A549 (cell line): ENCODE measurements at regions not wholly inside any gene's neighbourhood (a gene's known extent, or its start where the extent isn't known, plus 50 kb on each side); places are given as distances from the start of the nearest gene placed in this dataset.

ENCODE experiments used
- ATAC-seq, 2 experiments: fragments of 200-7000 bp in 1 of 2; fragments of >200 bp in 1 of 2; cut with Nextera tagmentation in 1 of 2; cut with Tn5 transposase in 1 of 2; 3 replicates each; pipeline versions ENCODE4 v1.8.0 to v1.9.1; 2018 to 2020; ENCODE audit warnings: mild to moderate bottlenecking in 1 of 2, moderate library complexity in 1 of 2
- CTCF ChIA-PET: fragments of 300-600 bp; sonication (Branson Sonifier 250); formaldehyde crosslinking; extraction: SDS; loops from one replicate; lab custom pipeline; 2021; ENCODE audit warnings: antibody characterized with exemption, inconsistent platforms; lab: Yijun Ruan, JAX
- POLR2A ChIA-PET: fragments of 350-600 bp; formaldehyde crosslinking; extraction: SDS; loops from one replicate; lab custom pipeline; 2021; ENCODE audit warnings: antibody characterized with exemption, inconsistent platforms; lab: Yijun Ruan, JAX
- DNase-seq, 2 experiments: peaks; one replicate each; pipeline versions ENCODE4 v3.0.0 to v3.0.0-alpha.2; 2011 to 2016; ENCODE audit warnings: low read depth in 1 of 2, low spot score in 1 of 2
- FAIRE-seq: peaks from 2 replicates; lab custom pipeline; 2011; peaks lifted over from hg19 to GRCh38; lab: Jason Lieb, UNC
- H3K27ac ChIP-seq, 2 experiments: fragments of >200 bp; sonication (Bioruptor Twin); formaldehyde crosslinking; 3 replicates each; pipeline ENCODE4 v1.5.1; 2016 to 2017
- H3K4me1 ChIP-seq: fragments of >200 bp; sonication (Bioruptor Twin); formaldehyde crosslinking; 3 replicates; pipeline ENCODE4 v1.6.1; 2016
- H3K4me2 ChIP-seq: fragments of >200 bp; sonication (Bioruptor Twin); formaldehyde crosslinking; 3 replicates; pipeline ENCODE4 v1.6.1; 2016
- H3K4me3 ChIP-seq: fragments of >200 bp; sonication (Bioruptor Twin); formaldehyde crosslinking; 3 replicates; pipeline ENCODE4 v1.5.1; 2016
- H3K9me3 ChIP-seq: fragments of >200 bp; sonication (Bioruptor Twin); formaldehyde crosslinking; 3 replicates; pipeline ENCODE4 v1.6.1; 2016
- CEBPB ChIP-seq, 2 experiments: fragments of >200 bp in 1 of 2; sonication (Bioruptor Twin) in 1 of 2; formaldehyde crosslinking in 1 of 2; IDR thresholded peaks; 2 replicates each; pipeline ENCODE4 v1.6.1; 2012 to 2016
- CHD2 ChIP-seq: fragments of 150-350 bp; IDR thresholded peaks from 2 replicates; pipeline ENCODE4 v1.6.1; 2014; ENCODE audit warnings: low read length; ENCODE audit not compliant: partially characterized antibody
- CHD4 ChIP-seq: fragments of 200-600 bp; sonication (generic); IDR thresholded peaks from 2 replicates; pipeline ENCODE4 v1.6.1; 2016; ENCODE audit warnings: antibody characterized with exemption, mild to moderate bottlenecking, borderline replicate concordance
- EP300 ChIP-seq, 2 experiments: fragments of >200 bp; sonication (Bioruptor Twin); formaldehyde crosslinking; IDR thresholded peaks; 2 replicates in 1 of 2; 3 replicates in 1 of 2; pipeline ENCODE4 v1.6.1; 2016 to 2017
- ESRRA ChIP-seq: fragments of 150-350 bp; IDR thresholded peaks from 2 replicates; pipeline ENCODE4 v1.6.1; 2014; ENCODE audit warnings: mild to moderate bottlenecking, low read length, borderline replicate concordance
- FOSL2 ChIP-seq, 2 experiments: fragments of 450-650 bp in 1 of 2; fragments of >200 bp in 1 of 2; sonication (Bioruptor Twin) in 1 of 2; formaldehyde crosslinking; IDR thresholded peaks; 2 replicates each; pipeline versions ENCODE4 v1.5.0 to v1.6.1; 2016 to 2020; ENCODE audit warnings: mild to moderate bottlenecking in 1 of 2, moderate library complexity in 1 of 2
- HDAC2 ChIP-seq: fragments of 200-600 bp; sonication (generic); IDR thresholded peaks from 2 replicates; pipeline ENCODE4 v1.6.1; 2016
- HEYL ChIP-seq: fragments of 250-450 bp; sonication (Bioruptor Pico); IDR thresholded peaks from 2 replicates; pipeline ENCODE4 v1.8.0; 2021; ENCODE audit warnings: mild to moderate bottlenecking, moderate library complexity
- HOXB5 ChIP-seq: fragments of 250-450 bp; sonication (Bioruptor Pico); IDR thresholded peaks from 2 replicates; pipeline ENCODE4 v1.5.0; 2020; ENCODE audit warnings: mild to moderate bottlenecking, moderate library complexity
- JUNB ChIP-seq: fragments of >200 bp; sonication (Bioruptor Twin); formaldehyde crosslinking; IDR thresholded peaks from 2 replicates; pipeline ENCODE4 v1.6.1; 2016
- KDM5A ChIP-seq: fragments of 200-600 bp; sonication (generic); IDR thresholded peaks from 2 replicates; pipeline ENCODE4 v1.6.1; 2016; ENCODE audit warnings: antibody characterized with exemption, mild to moderate bottlenecking
- MAZ ChIP-seq: fragments of 150-350 bp; IDR thresholded peaks from 2 replicates; pipeline ENCODE4 v1.6.1; 2014; ENCODE audit warnings: antibody characterized with exemption, low read depth, low read length, borderline replicate concordance
- MYC ChIP-seq: IDR thresholded peaks from 2 replicates; pipeline ENCODE4 v1.6.1; 2012; ENCODE audit warnings: mild to moderate bottlenecking, inconsistent platforms, low read length, improper control_type of control experiment, borderline replicate concordance
- NPAS2 ChIP-seq: fragments of 250-450 bp; sonication (Bioruptor Pico); IDR thresholded peaks from 2 replicates; pipeline ENCODE4 v1.8.0; 2022; ENCODE audit warnings: mild to moderate bottlenecking, moderate library complexity, borderline replicate concordance
- NR3C1 ChIP-seq: fragments of >200 bp; sonication (Bioruptor Twin); formaldehyde crosslinking; IDR thresholded peaks from 3 replicates; pipeline ENCODE4 v1.6.1; 2017
- POLR2A ChIP-seq: IDR thresholded peaks from 2 replicates; pipeline ENCODE4 v1.6.1; 2012; ENCODE audit warnings: mild to moderate bottlenecking, low read length
- POLR2AphosphoS2 ChIP-seq: conservative IDR thresholded peaks from 2 replicates; pipeline ENCODE4 v1.6.1; 2012; ENCODE audit warnings: low read length, improper control_type of control experiment, inconsistent platforms
- SREBF2 ChIP-seq: fragments of 450-650 bp; IDR thresholded peaks from 2 replicates; pipeline ENCODE4 v1.6.1; 2014; ENCODE audit warnings: mild to moderate bottlenecking, moderate library complexity
- WGBS: methylation state at CpG from one replicate; pipeline ENCODE4 v1.1.6; 2017; ENCODE audit errors: missing lambda C conversion rate; 5-methylcytosine and 5-hydroxymethylcytosine counted together
- TF ChIP-seq, protein P1 (sequence below): fragments of 250-450 bp; sonication (Bioruptor Pico); IDR thresholded peaks from 2 replicates; pipeline ENCODE4 v1.5.0; 2020; ENCODE audit warnings: low read depth, mild to moderate bottlenecking, moderate library complexity
- TF ChIP-seq, protein P2 (sequence below): IDR thresholded peaks from 2 replicates; pipeline ENCODE4 v1.6.1; 2012
- TF ChIP-seq, protein P3 (sequence below): fragments of 150-350 bp; IDR thresholded peaks from 2 replicates; pipeline ENCODE4 v1.6.1; 2014; ENCODE audit warnings: low read depth, mild to moderate bottlenecking, low read length
- TF ChIP-seq, protein P4 (sequence below): fragments of >200 bp; sonication (Bioruptor Twin); formaldehyde crosslinking; IDR thresholded peaks from 3 replicates; pipeline ENCODE4 v1.5.1; 2016
- TF ChIP-seq, protein P5 (sequence below): fragments of 250-450 bp; sonication (Bioruptor Pico); IDR thresholded peaks from 2 replicates; pipeline ENCODE4 v1.5.0; 2021; ENCODE audit warnings: mild to moderate bottlenecking, moderate library complexity, borderline replicate concordance

DNA sequence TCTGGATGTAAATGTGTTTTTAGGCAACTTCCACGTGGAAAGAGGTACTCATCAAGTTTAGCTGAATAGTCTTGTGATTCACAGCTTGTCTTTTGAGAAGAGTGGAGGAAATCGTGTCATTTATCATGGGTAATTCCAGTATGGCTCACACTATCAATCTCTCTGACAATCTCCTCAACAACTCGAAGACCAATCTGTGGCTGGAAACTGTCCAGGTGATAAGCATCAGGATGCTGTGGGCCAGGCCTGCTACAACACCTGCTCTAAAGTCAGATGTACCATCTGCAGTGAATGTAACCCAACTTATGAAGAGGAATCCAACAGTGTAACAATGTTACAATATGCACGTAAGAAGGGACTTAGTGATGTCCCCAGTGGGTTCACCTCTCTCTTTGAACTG, 132.1 kb upstream of the GK2 start:
- no peak overlapping the region for H3K4me2 ChIP-seq
- no peak overlapping the region for H3K27ac ChIP-seq
- no peak for ATAC-seq
- no peaks in the 10 kb centered on the region for H3K9me3 ChIP-seq
- 3% methylated on average over 4 of the region's 4 CpGs for WGBS
- ChIA-PET CTCF (interaction anchor here (0.8 kb wide), 1 partner anchor 29 kb away, joined by 3 read pairs; no protein-coding TSS in a partner anchor), POLR2A (no interaction called here)
- FAIRE-seq: no peak
- DNase-seq: no peak
- H3K4me3 ChIP-seq: no peak overlapping the region
- no peak for TF ChIP-seq MAZ
- TF ChIP-seq EP300 (IDR thresholded peaks at IDR 0.05): no peak
- no peak for TF ChIP-seq CEBPB (IDR thresholded peaks at IDR 0.05)
- no peak for TF ChIP-seq NR3C1
- no peak for TF ChIP-seq NPAS2 (CRISPR knock-in tag)
- no peaks in the 10 kb centered on the region for H3K4me1 ChIP-seq

DNA sequence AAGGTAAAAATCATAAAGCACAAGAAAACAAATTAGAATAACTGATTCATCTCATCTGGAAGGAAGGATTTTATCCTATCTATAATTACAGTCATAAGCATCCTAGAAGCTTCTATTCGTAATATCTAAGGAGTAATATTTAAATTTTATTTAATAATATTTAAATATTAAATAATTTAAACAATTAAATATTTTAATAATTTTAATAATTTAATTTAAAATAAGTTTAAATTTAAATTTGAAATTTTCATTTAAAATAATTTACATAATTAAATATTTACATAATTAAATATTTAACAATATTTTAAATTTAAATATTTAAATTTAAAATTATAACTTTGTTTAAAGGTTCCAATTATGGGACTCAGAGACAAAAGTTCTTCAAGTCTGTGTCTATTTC, 127.5 kb upstream of the GK2 start:
- WGBS: 8% methylated on average over 1 of the region's 1 CpG
- POLR2A ChIA-PET: no interaction called here
- no peak for DNase-seq
- Histone ChIP-seq H3K27ac (no peak overlapping the region), H3K9me3 (no peaks in the 10 kb centered on the region), H3K4me1 (no peaks in the 10 kb centered on the region), H3K4me3 (no peak overlapping the region), H3K4me2 (no peak overlapping the region)
- no peak for ATAC-seq
- no peak for FAIRE-seq
- CTCF ChIA-PET: no interaction called here
- TF ChIP-seq, protein P1, sequence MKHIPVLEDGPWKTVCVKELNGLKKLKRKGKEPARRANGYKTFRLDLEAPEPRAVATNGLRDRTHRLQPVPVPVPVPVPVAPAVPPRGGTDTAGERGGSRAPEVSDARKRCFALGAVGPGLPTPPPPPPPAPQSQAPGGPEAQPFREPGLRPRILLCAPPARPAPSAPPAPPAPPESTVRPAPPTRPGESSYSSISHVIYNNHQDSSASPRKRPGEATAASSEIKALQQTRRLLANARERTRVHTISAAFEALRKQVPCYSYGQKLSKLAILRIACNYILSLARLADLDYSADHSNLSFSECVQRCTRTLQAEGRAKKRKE (CRISPR knock-in tag): no peak
- TF ChIP-seq EP300 (IDR thresholded peaks at IDR 0.05) (no peak), JUNB (no peak), ESRRA (no peak), POLR2AphosphoS2 (no peak), HEYL (no peak), CHD4 (no peak), MYC (no peak), NR3C1 (no peak), KDM5A (no peak)
- TF ChIP-seq, protein P2, sequence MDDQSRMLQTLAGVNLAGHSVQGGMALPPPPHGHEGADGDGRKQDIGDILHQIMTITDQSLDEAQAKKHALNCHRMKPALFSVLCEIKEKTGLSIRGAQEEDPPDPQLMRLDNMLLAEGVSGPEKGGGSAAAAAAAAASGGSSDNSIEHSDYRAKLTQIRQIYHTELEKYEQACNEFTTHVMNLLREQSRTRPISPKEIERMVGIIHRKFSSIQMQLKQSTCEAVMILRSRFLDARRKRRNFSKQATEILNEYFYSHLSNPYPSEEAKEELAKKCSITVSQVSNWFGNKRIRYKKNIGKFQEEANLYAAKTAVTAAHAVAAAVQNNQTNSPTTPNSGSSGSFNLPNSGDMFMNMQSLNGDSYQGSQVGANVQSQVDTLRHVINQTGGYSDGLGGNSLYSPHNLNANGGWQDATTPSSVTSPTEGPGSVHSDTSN: no peak

DNA sequence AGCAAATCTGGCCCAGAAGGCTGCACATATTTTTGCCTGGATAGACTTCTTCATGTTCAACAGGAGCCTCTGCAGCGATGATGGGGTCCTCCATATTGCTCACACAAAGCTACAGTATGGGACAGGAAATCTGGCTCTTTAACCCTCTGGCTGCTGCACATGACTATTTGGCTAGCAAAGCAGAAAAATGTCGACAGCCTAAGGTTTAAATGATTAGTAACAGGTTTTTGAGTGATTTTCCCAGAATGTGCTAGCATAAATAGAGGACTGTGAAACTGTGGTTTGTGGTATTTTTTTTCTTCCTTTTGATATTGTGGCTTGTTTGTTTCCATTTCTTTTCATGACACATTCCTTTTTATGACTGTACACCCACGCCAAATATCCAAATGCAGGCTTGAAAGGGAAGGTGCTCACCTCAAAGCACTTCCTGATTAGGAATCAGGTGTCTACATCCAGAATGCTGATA, 120.2 kb upstream of the GK2 start:
- TF ChIP-seq, protein P3, sequence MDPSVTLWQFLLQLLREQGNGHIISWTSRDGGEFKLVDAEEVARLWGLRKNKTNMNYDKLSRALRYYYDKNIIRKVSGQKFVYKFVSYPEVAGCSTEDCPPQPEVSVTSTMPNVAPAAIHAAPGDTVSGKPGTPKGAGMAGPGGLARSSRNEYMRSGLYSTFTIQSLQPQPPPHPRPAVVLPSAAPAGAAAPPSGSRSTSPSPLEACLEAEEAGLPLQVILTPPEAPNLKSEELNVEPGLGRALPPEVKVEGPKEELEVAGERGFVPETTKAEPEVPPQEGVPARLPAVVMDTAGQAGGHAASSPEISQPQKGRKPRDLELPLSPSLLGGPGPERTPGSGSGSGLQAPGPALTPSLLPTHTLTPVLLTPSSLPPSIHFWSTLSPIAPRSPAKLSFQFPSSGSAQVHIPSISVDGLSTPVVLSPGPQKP: no peak
- TF ChIP-seq, protein P4, sequence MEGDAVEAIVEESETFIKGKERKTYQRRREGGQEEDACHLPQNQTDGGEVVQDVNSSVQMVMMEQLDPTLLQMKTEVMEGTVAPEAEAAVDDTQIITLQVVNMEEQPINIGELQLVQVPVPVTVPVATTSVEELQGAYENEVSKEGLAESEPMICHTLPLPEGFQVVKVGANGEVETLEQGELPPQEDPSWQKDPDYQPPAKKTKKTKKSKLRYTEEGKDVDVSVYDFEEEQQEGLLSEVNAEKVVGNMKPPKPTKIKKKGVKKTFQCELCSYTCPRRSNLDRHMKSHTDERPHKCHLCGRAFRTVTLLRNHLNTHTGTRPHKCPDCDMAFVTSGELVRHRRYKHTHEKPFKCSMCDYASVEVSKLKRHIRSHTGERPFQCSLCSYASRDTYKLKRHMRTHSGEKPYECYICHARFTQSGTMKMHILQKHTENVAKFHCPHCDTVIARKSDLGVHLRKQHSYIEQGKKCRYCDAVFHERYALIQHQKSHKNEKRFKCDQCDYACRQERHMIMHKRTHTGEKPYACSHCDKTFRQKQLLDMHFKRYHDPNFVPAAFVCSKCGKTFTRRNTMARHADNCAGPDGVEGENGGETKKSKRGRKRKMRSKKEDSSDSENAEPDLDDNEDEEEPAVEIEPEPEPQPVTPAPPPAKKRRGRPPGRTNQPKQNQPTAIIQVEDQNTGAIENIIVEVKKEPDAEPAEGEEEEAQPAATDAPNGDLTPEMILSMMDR: no peak
- TF ChIP-seq CHD4 (no peak), NPAS2 (CRISPR knock-in tag) (no peak), FOSL2 (IDR thresholded peaks at IDR 0.05) (no peak), FOSL2 (CRISPR knock-in tag; IDR thresholded peaks at IDR 0.05) (no peak), CHD2 (no peak), NR3C1 (no peak), MYC (no peak), HOXB5 (CRISPR knock-in tag) (no peak), HDAC2 (no peak), SREBF2 (no peak), JUNB (no peak), POLR2A (no peak)
- TF ChIP-seq, protein P1 (CRISPR knock-in tag): no peak
- TF ChIP-seq, protein P5, sequence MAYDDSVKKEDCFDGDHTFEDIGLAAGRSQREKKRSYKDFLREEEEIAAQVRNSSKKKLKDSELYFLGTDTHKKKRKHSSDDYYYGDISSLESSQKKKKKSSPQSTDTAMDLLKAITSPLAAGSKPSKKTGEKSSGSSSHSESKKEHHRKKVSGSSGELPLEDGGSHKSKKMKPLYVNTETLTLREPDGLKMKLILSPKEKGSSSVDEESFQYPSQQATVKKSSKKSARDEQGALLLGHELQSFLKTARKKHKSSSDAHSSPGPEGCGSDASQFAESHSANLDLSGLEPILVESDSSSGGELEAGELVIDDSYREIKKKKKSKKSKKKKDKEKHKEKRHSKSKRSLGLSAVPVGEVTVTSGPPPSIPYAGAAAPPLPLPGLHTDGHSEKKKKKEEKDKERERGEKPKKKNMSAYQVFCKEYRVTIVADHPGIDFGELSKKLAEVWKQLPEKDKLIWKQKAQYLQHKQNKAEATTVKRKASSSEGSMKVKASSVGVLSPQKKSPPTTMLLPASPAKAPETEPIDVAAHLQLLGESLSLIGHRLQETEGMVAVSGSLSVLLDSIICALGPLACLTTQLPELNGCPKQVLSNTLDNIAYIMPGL (CRISPR knock-in tag): no peak
- Histone ChIP-seq H3K27ac (no peak overlapping the region), H3K4me1 (no peaks in the 10 kb centered on the region), H3K9me3 (no peaks in the 10 kb centered on the region), H3K4me2 (no peak overlapping the region), H3K4me3 (no peak overlapping the region)
- CTCF ChIA-PET: no interaction called here
- FAIRE-seq (no peak), ATAC-seq (no peak), DNase-seq (no peak)
- WGBS: 7% methylated on average over 3 of the region's 3 CpGs
- POLR2A ChIA-PET: no interaction called here
